ACHN (cell line): ENCODE measurements at regions not wholly inside any gene's neighbourhood (a gene's known extent, or its start where the extent isn't known, plus 50 kb on each side); places are given as distances from the start of the nearest gene placed in this dataset.

ENCODE experiments used
- DNase-seq: peaks from one replicate; pipeline ENCODE4 v3.0.0-alpha.2; 2015
- in situ Hi-C: cut with HindIII; loops from 2 replicates; pipeline ENCODE4 v1.10.0; 2017; ENCODE audit warnings: low sequenced_read_pairs, low pct_ligation_motif_present, low pct_unique_long_range_greater_than_20kb

GRCh38 chr4:25524663-25525062, 131.0 kb upstream of the SLC34A2 start:
- in situ Hi-C loops = no loop called here

GRCh38 chr4:25525896-25526295, 129.8 kb upstream of the SLC34A2 start:
- no peak for DNase-seq
- in situ Hi-C loops = no loop called here

More at GRCh38 chr4:25524663-25525062, 131.0 kb upstream of the SLC34A2 start:
- DNase-seq = peak; percentile 4

GRCh38 chr4:25527034-25527433, 128.6 kb upstream of the SLC34A2 start:
- no peak for DNase-seq

GRCh38 chr4:25528391-25528790, 127.3 kb upstream of the SLC34A2 start:
- DNase-seq = no peak
- in situ Hi-C loops = no loop called here

More at GRCh38 chr4:25527034-25527433, 128.6 kb upstream of the SLC34A2 start:
- in situ Hi-C loops = no loop called here

- in situ Hi-C loops = no loop called here
- DNase-seq = peak; percentile 16
Observed at GRCh38 chr4:25531272-25531671, 124.4 kb upstream of the SLC34A2 start.

GRCh38 chr4:25532591-25532990, 123.1 kb upstream of the SLC34A2 start:
- in situ Hi-C loops = no loop called here
- no peak for DNase-seq

GRCh38 chr4:25533256-25533655, 122.4 kb upstream of the SLC34A2 start:
- in situ Hi-C loops = no loop called here
- DNase-seq = no peak

- in situ Hi-C loops = no loop called here
- no peak for DNase-seq
Observed at GRCh38 chr4:25535278-25535677, 120.4 kb upstream of the SLC34A2 start.

GRCh38 chr4:25535701-25536473, 119.8 kb upstream of the SLC34A2 start:
- in situ Hi-C loops = no loop called here
- no peak for DNase-seq

GRCh38 chr4:25536564-25537320, 118.9 kb upstream of the SLC34A2 start:
- in situ Hi-C loops = no loop called here
- DNase-seq = peak; percentile 18

- in situ Hi-C loops = no loop called here
- DNase-seq = no peak
Observed at GRCh38 chr4:25538430-25538829, 117.2 kb upstream of the SLC34A2 start.

- in situ Hi-C loops = no loop called here
- no peak for DNase-seq
Observed at GRCh38 chr4:25539241-25539640, 116.4 kb upstream of the SLC34A2 start.

- DNase-seq = no peak
- in situ Hi-C loops = no loop called here
Observed at GRCh38 chr4:25540734-25541133, 114.9 kb upstream of the SLC34A2 start.

- in situ Hi-C loops = no loop called here
Observed at GRCh38 chr4:25547343-25547742, 108.3 kb upstream of the SLC34A2 start.

GRCh38 chr4:25549413-25549812, 106.2 kb upstream of the SLC34A2 start:
- no peak for DNase-seq
- in situ Hi-C loops = no loop called here

More at GRCh38 chr4:25547343-25547742, 108.3 kb upstream of the SLC34A2 start:
- DNase-seq = no peak

- in situ Hi-C loops = no loop called here
- DNase-seq = no peak
Observed at GRCh38 chr4:25550376-25551030, 105.1 kb upstream of the SLC34A2 start.

GRCh38 chr4:25551605-25552004, 104.0 kb upstream of the SLC34A2 start:
- in situ Hi-C loops = no loop called here
- DNase-seq = no peak

- in situ Hi-C loops = no loop called here
- peak; percentile 60 for DNase-seq
Observed at GRCh38 chr4:25552580-25553271, 102.9 kb upstream of the SLC34A2 start.

- in situ Hi-C loops = no loop called here
- DNase-seq = no peak
Observed at GRCh38 chr4:25559508-25559907, 96.1 kb upstream of the SLC34A2 start.
